Neutrophil (primary cell): ENCODE measurements at regions not wholly inside any gene's neighbourhood (a gene's known extent, or its start where the extent isn't known, plus 50 kb on each side); places are given as distances from the start of the nearest gene placed in this dataset.
"Not testable (repeated sequence)": the region's sequence is repeated elsewhere in the genome, so short reads cannot be mapped to it uniquely, and the experiment has no call there.

Experiments used
- H3K27ac ChIP-seq: fragments of 200-600 bp; sonication (generic); 2 replicates; pipeline ENCODE4 v1.5.1; 2016; ENCODE audit warnings: mild to moderate bottlenecking, moderate library complexity
- H3K27me3 ChIP-seq: fragments of 200-600 bp; sonication (generic); 2 replicates; pipeline ENCODE4 v1.6.0; 2016; ENCODE audit warnings: mild to moderate bottlenecking
- H3K36me3 ChIP-seq: fragments of 200-600 bp; sonication (generic); 2 replicates; pipeline ENCODE4 v1.5.1; 2017
- H3K4me1 ChIP-seq, 2 experiments: fragments of 200-600 bp in 1 of 2; sonication (generic) in 1 of 2; 1 replicate in 1 of 2; 2 replicates in 1 of 2; pipeline versions ENCODE4 v1.5.1 to v1.6.1; 2013 to 2016; ENCODE audit warnings: low read depth in 1 of 2, low read length in 1 of 2, mild to moderate bottlenecking in 1 of 2, moderate library complexity in 1 of 2; ENCODE audit not compliant: control insufficient read depth in 1 of 2, insufficient read depth in 1 of 2
- H3K4me3 ChIP-seq, 2 experiments: fragments of 200-600 bp in 1 of 2; sonication (generic) in 1 of 2; 1 replicate in 1 of 2; 2 replicates in 1 of 2; pipeline ENCODE4 v1.5.1; 2013 to 2016; ENCODE audit warnings: low read depth in 1 of 2, low read length in 1 of 2, mild to moderate bottlenecking in 1 of 2, moderate library complexity in 1 of 2
- H3K9me3 ChIP-seq: fragments of 200-600 bp; sonication (generic); 2 replicates; pipeline ENCODE4 v1.5.1; 2016
- TF ChIP-seq, protein P1 (sequence below): fragments of 200-600 bp; sonication (generic); IDR thresholded peaks from 2 replicates; pipeline ENCODE4 v1.5.1; 2016; ENCODE audit warnings: antibody characterized with exemption

DNA sequence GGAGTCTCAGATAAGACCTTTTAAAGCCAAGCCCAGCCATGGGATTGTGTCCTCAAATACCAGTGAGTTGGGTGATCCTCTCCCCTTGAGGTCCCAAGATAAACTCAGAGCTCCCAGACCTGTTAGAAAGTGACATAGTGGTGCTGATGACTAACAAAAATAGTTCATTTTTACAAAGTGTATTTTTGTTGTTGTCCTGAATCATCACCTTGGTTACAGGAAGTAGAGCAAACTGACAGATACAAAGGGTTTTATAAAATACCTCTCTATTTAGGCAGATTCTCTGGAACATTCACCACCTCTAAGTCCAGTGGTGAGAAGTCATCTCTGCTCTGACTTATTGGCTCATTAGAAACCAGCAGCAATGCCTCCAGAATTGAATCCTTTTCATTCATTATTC lies 259.3 kb downstream of the CEMIP2 start:
- Histone ChIP-seq H3K4me1 (no peaks in the 10 kb centered on the region), H3K27me3 (no peaks in the 10 kb centered on the region), H3K27ac (no peak overlapping the region), H3K36me3 (no peaks in the 10 kb centered on the region), H3K4me3 (no peak overlapping the region), H3K9me3 (no peaks in the 10 kb centered on the region)
- TF ChIP-seq, protein P1, sequence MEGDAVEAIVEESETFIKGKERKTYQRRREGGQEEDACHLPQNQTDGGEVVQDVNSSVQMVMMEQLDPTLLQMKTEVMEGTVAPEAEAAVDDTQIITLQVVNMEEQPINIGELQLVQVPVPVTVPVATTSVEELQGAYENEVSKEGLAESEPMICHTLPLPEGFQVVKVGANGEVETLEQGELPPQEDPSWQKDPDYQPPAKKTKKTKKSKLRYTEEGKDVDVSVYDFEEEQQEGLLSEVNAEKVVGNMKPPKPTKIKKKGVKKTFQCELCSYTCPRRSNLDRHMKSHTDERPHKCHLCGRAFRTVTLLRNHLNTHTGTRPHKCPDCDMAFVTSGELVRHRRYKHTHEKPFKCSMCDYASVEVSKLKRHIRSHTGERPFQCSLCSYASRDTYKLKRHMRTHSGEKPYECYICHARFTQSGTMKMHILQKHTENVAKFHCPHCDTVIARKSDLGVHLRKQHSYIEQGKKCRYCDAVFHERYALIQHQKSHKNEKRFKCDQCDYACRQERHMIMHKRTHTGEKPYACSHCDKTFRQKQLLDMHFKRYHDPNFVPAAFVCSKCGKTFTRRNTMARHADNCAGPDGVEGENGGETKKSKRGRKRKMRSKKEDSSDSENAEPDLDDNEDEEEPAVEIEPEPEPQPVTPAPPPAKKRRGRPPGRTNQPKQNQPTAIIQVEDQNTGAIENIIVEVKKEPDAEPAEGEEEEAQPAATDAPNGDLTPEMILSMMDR, result no peak

DNA sequence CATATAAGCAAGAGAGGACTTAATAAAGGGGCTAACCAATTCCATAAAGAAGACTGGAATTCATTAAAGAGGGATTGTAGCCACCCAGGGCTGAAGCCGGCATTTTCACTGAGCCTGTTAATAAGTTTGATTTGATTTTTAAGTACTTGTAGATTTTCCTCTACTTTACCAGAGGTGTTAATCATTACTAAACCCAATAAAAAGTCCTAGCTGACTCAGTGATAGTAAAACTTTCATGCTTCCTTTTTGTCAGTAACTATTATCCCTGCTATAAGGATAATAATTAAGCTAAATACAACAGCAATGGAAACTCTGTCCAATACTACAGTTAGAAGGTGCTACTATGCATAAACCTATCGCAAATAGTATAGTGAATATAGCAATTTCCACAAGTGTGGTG lies 260.2 kb downstream of the CEMIP2 start:
- H3K27ac ChIP-seq, H3K4me3 ChIP-seq, H3K27me3 ChIP-seq, H3K9me3 ChIP-seq, H3K4me1 ChIP-seq, H3K36me3 ChIP-seq: not testable (repeated sequence)

DNA sequence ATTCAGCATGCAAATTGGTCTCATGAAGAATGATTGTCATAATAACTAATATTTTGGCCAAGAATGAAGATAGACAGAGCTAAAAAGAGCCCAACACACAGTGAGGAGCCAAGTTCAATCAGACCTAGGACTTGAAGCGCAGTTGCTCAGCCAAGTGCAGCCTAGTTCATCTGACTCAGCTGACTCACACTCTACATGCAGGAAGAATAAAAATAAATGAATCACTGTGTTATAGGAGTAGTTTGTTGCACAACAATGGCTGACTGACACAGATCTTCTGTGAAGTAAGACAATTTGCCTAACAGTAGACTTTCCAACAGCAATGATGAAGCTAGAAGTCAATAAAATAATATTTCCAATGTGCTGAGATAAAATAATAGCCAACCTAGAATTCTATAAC lies 261.5 kb downstream of the CEMIP2 start:
- TF ChIP-seq, protein P1, result no peak
- Histone ChIP-seq H3K36me3 (no peaks in the 10 kb centered on the region), H3K27ac (no peak overlapping the region), H3K9me3 (no peaks in the 10 kb centered on the region), H3K27me3 (no peaks in the 10 kb centered on the region), H3K4me1 (no peaks in the 10 kb centered on the region), H3K4me3 (no peak overlapping the region)

DNA sequence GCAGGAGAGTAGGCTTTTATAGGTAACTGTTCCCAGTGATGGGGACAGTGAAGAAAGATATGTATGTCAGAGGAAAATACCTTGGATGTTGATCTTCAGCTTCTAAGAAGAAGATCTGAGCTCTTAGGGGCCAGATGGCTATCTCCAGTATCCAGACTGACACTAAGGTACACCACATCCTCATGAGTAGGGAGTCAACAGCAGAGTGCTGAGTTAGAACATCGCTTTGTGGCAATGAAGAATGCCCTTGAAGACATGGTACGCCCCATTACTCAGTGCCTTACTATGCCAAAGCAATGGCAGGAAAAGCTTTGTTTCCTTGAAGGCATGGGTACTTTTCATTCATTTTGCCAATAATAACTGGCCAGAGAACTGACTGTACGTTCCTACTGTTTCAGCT lies 263.7 kb downstream of the CEMIP2 start:
- Histone ChIP-seq H3K27ac (no peak overlapping the region), H3K27me3 (no peaks in the 10 kb centered on the region), H3K4me1 (no peaks in the 10 kb centered on the region), H3K4me3 (no peak overlapping the region), H3K36me3 (no peaks in the 10 kb centered on the region), H3K9me3 (no peaks in the 10 kb centered on the region)
- TF ChIP-seq, protein P1, result no peak

DNA sequence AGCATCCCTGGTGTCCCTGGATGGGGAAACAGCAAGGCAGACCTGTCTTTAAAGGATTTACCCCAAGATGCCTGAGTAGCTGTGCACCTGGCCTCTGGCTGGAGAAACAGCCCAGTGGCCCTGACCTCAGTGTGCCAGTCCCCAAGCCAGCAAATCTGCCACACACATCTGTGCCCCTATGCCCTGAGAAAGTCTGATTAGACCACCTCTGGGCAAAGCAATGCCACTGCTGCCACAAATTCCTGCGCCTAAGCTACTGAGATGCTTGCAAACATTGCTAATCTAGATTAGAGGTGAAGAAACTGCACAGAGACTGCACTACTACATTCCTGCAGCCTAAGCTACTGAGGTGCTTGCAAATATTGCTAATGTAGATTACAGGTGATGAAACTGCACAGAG lies 269.6 kb downstream of the CEMIP2 start:
- Histone ChIP-seq H3K36me3 (no peaks in the 10 kb centered on the region), H3K4me1 (no peaks in the 10 kb centered on the region), H3K27ac (no peak overlapping the region), H3K4me3 (no peak overlapping the region), H3K9me3 (no peaks in the 10 kb centered on the region), H3K27me3 (no peaks in the 10 kb centered on the region)
- TF ChIP-seq, protein P1, result no peak

DNA sequence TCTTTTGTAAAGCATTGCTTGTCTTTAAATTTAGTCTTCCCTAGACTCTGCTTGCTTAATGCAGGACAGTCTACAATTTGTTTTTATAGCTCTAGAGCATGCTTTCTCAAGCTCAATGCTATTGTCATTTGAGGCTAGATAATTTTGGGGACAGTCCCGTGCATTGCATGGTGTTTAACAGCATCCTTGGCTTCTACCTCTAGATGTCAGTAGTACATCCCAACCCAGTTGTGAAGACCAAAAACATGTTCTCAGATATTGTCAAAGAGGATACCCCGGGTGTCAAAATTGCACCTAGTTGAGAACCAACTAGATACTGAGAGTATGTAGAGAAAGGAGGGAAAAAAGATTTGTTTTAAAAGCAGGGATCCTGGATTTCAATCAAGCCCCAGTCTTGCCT lies 277.5 kb downstream of the CEMIP2 start:
- TF ChIP-seq, protein P1, result no peak
- Histone ChIP-seq H3K9me3 (no peaks in the 10 kb centered on the region), H3K27me3 (no peaks in the 10 kb centered on the region), H3K36me3 (no peaks in the 10 kb centered on the region), H3K27ac (no peak overlapping the region), H3K4me1 (no peaks in the 10 kb centered on the region), H3K4me3 (no peak overlapping the region)
